NB4 (cell line): ENCODE measurements at regions not wholly inside any gene's neighbourhood (a gene's known extent, or its start where the extent isn't known, plus 50 kb on each side); places are given as distances from the start of the nearest gene placed in this dataset.

Experiments
- DNase-seq: peaks from one replicate; pipeline ENCODE4 v3.0.0; 2010; ENCODE audit warnings: low read depth
- H3K4me3 ChIP-seq: one replicate; pipeline ENCODE4 v1.5.1; 2011; ENCODE audit warnings: mild to moderate bottlenecking, low read depth, low read length, moderate library complexity
- CTCF ChIP-seq: IDR thresholded peaks from one replicate; pipeline ENCODE4 v1.5.1; 2012; ENCODE audit warnings: low read depth, low read length
- MAX ChIP-seq: IDR thresholded peaks from 2 replicates; pipeline ENCODE4 v1.6.1; 2011; ENCODE audit warnings: low read depth, low read length
- MYC ChIP-seq: IDR thresholded peaks from 2 replicates; pipeline ENCODE4 v1.6.1; 2011; ENCODE audit warnings: low read depth, low read length
- POLR2A ChIP-seq: IDR thresholded peaks from 2 replicates; pipeline ENCODE4 v1.6.1; 2011; ENCODE audit warnings: mild to moderate bottlenecking; ENCODE audit not compliant: insufficient read length; ENCODE audit errors: extremely low read depth

- TF ChIP-seq MAX (no peak), MYC (no peak), POLR2A (no peak), CTCF (no peak)
- DNase-seq, result no peak
- no peak overlapping the region for H3K4me3 ChIP-seq
Measured at GRCh38 chr12:59093073-59093772, 172.9 kb upstream of the LRIG3 start.

- DNase-seq, result no peak
- no peak overlapping the region for H3K4me3 ChIP-seq
- no peak for TF ChIP-seq MYC
- TF ChIP-seq POLR2A, result no peak
- TF ChIP-seq MAX, result no peak
- no peak for TF ChIP-seq CTCF
Measured at GRCh38 chr12:59088673-59089072, 168.4 kb upstream of the LRIG3 start.

GRCh38 chr12:59087691-59088090 is 167.4 kb upstream of the LRIG3 start:
- TF ChIP-seq CTCF (no peak), MYC (no peak), MAX (no peak), POLR2A (no peak)
- no peak overlapping the region for H3K4me3 ChIP-seq
- no peak for DNase-seq

GRCh38 chr12:59087077-59087673 is 166.9 kb upstream of the LRIG3 start:
- no peak overlapping the region for H3K4me3 ChIP-seq
- no peak for DNase-seq
- TF ChIP-seq MAX (no peak), MYC (no peak), CTCF (no peak), POLR2A (no peak)

- no peak for DNase-seq
- no peak overlapping the region for H3K4me3 ChIP-seq
- TF ChIP-seq POLR2A (no peak), MYC (no peak), MAX (no peak), CTCF (no peak)
Measured at GRCh38 chr12:59086126-59086525, 165.8 kb upstream of the LRIG3 start.
